ENCODE measurements at regions not wholly inside any gene's neighbourhood (a gene's known extent, or its start where the extent isn't known, plus 50 kb on each side); places are given as distances from the start of the nearest gene placed in this dataset.

DNA sequence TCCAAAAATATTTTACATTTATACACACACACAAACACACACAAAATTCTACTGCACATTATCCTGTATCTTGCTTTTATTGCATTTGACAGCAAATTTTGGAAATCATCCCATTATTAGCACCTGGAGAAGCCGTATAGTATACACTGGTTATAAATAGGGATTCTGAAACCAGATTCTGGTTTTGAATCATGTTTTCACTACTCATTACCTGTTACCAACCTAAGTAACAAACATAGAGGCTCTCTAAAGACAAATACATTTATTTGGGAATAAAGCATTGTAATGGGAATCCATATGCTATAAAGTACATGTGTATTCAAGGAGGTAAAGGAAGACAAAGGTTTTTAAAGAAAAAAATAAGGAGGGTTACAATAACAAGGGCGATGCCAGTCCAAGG lies 106.8 kb downstream of the OR2B2 start:
- TF ChIP-seq, protein P1, sequence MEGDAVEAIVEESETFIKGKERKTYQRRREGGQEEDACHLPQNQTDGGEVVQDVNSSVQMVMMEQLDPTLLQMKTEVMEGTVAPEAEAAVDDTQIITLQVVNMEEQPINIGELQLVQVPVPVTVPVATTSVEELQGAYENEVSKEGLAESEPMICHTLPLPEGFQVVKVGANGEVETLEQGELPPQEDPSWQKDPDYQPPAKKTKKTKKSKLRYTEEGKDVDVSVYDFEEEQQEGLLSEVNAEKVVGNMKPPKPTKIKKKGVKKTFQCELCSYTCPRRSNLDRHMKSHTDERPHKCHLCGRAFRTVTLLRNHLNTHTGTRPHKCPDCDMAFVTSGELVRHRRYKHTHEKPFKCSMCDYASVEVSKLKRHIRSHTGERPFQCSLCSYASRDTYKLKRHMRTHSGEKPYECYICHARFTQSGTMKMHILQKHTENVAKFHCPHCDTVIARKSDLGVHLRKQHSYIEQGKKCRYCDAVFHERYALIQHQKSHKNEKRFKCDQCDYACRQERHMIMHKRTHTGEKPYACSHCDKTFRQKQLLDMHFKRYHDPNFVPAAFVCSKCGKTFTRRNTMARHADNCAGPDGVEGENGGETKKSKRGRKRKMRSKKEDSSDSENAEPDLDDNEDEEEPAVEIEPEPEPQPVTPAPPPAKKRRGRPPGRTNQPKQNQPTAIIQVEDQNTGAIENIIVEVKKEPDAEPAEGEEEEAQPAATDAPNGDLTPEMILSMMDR (conservative IDR thresholded peaks at IDR 0.05; ENCODE audit: low read depth, low read length) = no peak
- TF ChIP-seq RAD21 (IDR thresholded peaks at IDR 0.05; ENCODE audit: low read length) (no peak), POLR2A (IDR thresholded peaks at IDR 0.05; ENCODE audit: low read depth, low read length) (no peak), CEBPB (IDR thresholded peaks at IDR 0.05; ENCODE audit: low read depth, low read length) (no peak), FOS (IDR thresholded peaks at IDR 0.05; ENCODE audit: low read depth, low read length) (no peak), RCOR1 (IDR thresholded peaks at IDR 0.05; ENCODE audit: insufficient replicate concordance, low read length) (no peak)

Measured in IMR-90 (cell line).